ENCODE measurements at regions not wholly inside any gene's neighbourhood (a gene's known extent, or its start where the extent isn't known, plus 50 kb on each side); places are given as distances from the start of the nearest gene placed in this dataset.

DNA sequence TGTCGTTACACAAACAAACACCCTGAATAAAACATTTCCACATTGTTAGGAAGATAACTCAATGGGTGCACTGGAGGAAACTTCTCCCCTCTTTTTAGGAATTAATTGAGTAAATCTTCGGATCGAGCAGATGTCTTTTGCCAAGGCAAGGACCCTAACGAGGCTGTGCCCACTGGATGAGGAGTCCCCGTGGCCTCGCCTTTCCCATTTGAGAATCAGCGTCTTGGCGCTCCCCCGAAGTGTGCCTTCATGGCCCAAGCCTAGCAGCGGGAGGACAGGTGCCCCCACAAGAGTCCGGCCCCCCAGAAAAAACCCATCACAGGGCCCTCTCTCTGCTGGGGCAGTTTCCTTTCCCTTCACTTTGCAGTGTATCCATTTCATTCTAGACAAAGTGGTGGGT lies 246.6 kb downstream of the BCL11B start:
- TF ChIP-seq, protein P1, sequence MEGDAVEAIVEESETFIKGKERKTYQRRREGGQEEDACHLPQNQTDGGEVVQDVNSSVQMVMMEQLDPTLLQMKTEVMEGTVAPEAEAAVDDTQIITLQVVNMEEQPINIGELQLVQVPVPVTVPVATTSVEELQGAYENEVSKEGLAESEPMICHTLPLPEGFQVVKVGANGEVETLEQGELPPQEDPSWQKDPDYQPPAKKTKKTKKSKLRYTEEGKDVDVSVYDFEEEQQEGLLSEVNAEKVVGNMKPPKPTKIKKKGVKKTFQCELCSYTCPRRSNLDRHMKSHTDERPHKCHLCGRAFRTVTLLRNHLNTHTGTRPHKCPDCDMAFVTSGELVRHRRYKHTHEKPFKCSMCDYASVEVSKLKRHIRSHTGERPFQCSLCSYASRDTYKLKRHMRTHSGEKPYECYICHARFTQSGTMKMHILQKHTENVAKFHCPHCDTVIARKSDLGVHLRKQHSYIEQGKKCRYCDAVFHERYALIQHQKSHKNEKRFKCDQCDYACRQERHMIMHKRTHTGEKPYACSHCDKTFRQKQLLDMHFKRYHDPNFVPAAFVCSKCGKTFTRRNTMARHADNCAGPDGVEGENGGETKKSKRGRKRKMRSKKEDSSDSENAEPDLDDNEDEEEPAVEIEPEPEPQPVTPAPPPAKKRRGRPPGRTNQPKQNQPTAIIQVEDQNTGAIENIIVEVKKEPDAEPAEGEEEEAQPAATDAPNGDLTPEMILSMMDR (tag by site-specific recombination; IDR thresholded peaks at IDR 0.05), result no peak
- no peak for TF ChIP-seq SP2 (tag by site-specific recombination; IDR thresholded peaks at IDR 0.05)
- no peak for TF ChIP-seq MZF1 (tag by site-specific recombination; IDR thresholded peaks at IDR 0.05; ENCODE audit: borderline replicate concordance)
- no peak for TF ChIP-seq ZNF114 (tag by site-specific recombination; IDR thresholded peaks at IDR 0.05)
- TF ChIP-seq, protein P2, sequence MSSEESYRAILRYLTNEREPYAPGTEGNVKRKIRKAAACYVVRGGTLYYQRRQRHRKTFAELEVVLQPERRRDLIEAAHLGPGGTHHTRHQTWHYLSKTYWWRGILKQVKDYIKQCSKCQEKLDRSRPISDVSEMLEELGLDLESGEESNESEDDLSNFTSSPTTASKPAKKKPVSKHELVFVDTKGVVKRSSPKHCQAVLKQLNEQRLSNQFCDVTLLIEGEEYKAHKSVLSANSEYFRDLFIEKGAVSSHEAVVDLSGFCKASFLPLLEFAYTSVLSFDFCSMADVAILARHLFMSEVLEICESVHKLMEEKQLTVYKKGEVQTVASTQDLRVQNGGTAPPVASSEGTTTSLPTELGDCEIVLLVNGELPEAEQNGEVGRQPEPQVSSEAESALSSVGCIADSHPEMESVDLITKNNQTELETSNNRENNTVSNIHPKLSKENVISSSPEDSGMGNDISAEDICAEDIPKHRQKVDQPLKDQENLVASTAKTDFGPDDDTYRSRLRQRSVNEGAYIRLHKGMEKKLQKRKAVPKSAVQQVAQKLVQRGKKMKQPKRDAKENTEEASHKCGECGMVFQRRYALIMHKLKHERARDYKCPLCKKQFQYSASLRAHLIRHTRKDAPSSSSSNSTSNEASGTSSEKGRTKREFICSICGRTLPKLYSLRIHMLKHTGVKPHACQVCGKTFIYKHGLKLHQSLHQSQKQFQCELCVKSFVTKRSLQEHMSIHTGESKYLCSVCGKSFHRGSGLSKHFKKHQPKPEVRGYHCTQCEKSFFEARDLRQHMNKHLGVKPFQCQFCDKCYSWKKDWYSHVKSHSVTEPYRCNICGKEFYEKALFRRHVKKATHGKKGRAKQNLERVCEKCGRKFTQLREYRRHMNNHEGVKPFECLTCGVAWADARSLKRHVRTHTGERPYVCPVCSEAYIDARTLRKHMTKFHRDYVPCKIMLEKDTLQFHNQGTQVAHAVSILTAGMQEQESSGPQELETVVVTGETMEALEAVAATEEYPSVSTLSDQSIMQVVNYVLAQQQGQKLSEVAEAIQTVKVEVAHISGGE (tag by site-specific recombination; conservative IDR thresholded peaks at IDR 0.05; ENCODE audit: low read depth), result no peak
- no peak for TF ChIP-seq SP3 (tag by site-specific recombination; IDR thresholded peaks at IDR 0.05)
